CD4-positive, alpha-beta T cell (primary cell): ENCODE measurements at regions not wholly inside any gene's neighbourhood (a gene's known extent, or its start where the extent isn't known, plus 50 kb on each side); places are given as distances from the start of the nearest gene placed in this dataset.

Experiments
- ATAC-seq: fragments of 200-7000 bp; cut with Tn5 transposase; one replicate; pipeline ENCODE4 v1.10.0; 2022; ENCODE audit warnings: mild to moderate bottlenecking; ENCODE audit not compliant: poor library complexity
- CTCF ChIA-PET: fragments of 350-600 bp; sonication (Branson Sonifier 250); formaldehyde crosslinking; loops from one replicate; lab custom pipeline; 2021; ENCODE audit warnings: antibody characterized with exemption, inconsistent platforms; lab: Charles Lee
- POLR2A ChIA-PET: fragments of 350-600 bp; sonication (Branson Sonifier 250); formaldehyde crosslinking; loops from one replicate; lab custom pipeline; 2021; ENCODE audit warnings: antibody characterized with exemption, inconsistent platforms; lab: Charles Lee
- DNase-seq, 14 experiments: peaks; one replicate each; pipeline ENCODE4 v3.0.0-alpha.2; 2013 to 2020; ENCODE audit warnings: mixed read lengths in 2 of 14
- H3K27ac ChIP-seq, 2 donors: one replicate each; pipeline versions ENCODE4 v1.5.1 to v1.7.0; 2013; ENCODE audit warnings: low read length in 2 of 2, low read depth in 1 of 2, mild to moderate bottlenecking in 1 of 2
- H3K27me3 ChIP-seq, 2 experiments: 1 replicate in 1 of 2; 2 replicates in 1 of 2; pipeline versions ENCODE4 v1.6.1 to v1.7.0; 2013; ENCODE audit warnings: low read length in 2 of 2, control low read depth in 1 of 2, mild to moderate bottlenecking in 1 of 2, moderate library complexity in 1 of 2; ENCODE audit not compliant: insufficient read depth in 2 of 2, control insufficient read depth in 1 of 2
- H3K36me3 ChIP-seq: one replicate; pipeline ENCODE4 v1.6.1; 2013; ENCODE audit warnings: low read length, control low read depth; ENCODE audit not compliant: insufficient read depth
- H3K4me1 ChIP-seq: one replicate; pipeline ENCODE4 v1.6.1; 2013; ENCODE audit warnings: low read length, control low read depth; ENCODE audit not compliant: insufficient read depth
- H3K4me3 ChIP-seq: one replicate; pipeline ENCODE4 v1.5.1; 2013; ENCODE audit warnings: mild to moderate bottlenecking, low read length, moderate library complexity
- H3K9me3 ChIP-seq, 2 experiments: 1 replicate in 1 of 2; 2 replicates in 1 of 2; pipeline versions ENCODE4 v1.6.1 to v1.7.0; 2013; ENCODE audit warnings: low read length in 2 of 2, mild to moderate bottlenecking in 2 of 2, control low read depth in 1 of 2, moderate library complexity in 1 of 2; ENCODE audit not compliant: control insufficient read depth in 1 of 2, insufficient read depth in 1 of 2
- H3K27ac Mint-ChIP-seq: one replicate; pipeline ENCODE4 v1.8.0; 2020; ENCODE audit warnings: mixed read lengths
- H3K27me3 Mint-ChIP-seq: one replicate; pipeline ENCODE4 v1.8.0; 2021; ENCODE audit warnings: mixed read lengths
- H3K36me3 Mint-ChIP-seq: one replicate; pipeline ENCODE4 v1.8.0; 2021; ENCODE audit warnings: low read depth, mixed read lengths
- H3K4me1 Mint-ChIP-seq: one replicate; pipeline ENCODE4 v1.8.0; 2021; ENCODE audit warnings: low read depth, mixed read lengths
- H3K4me3 Mint-ChIP-seq: one replicate; pipeline ENCODE4 v1.8.0; 2020; ENCODE audit warnings: mild to moderate bottlenecking, mixed read lengths
- H3K9me3 Mint-ChIP-seq: one replicate; pipeline ENCODE4 v1.8.0; 2020; ENCODE audit warnings: mixed read lengths
- intact Hi-C, 2 experiments: fragments of 100-400 bp; cut with DNase I in 1 of 2; cut with micrococcal nuclease in 1 of 2; formaldehyde crosslinking; loops; one replicate each; pipeline versions ENCODE4 v1.15.1 to v1.9.0; 2023 to 2025; cut with DNase I, micrococcal nuclease
- TF ChIP-seq, protein P1 (sequence below): fragments of 200-600 bp; IDR thresholded peaks from one replicate; pipeline ENCODE4 v1.8.0; 2022; ENCODE audit warnings: antibody characterized with exemption, mild to moderate bottlenecking

DNA sequence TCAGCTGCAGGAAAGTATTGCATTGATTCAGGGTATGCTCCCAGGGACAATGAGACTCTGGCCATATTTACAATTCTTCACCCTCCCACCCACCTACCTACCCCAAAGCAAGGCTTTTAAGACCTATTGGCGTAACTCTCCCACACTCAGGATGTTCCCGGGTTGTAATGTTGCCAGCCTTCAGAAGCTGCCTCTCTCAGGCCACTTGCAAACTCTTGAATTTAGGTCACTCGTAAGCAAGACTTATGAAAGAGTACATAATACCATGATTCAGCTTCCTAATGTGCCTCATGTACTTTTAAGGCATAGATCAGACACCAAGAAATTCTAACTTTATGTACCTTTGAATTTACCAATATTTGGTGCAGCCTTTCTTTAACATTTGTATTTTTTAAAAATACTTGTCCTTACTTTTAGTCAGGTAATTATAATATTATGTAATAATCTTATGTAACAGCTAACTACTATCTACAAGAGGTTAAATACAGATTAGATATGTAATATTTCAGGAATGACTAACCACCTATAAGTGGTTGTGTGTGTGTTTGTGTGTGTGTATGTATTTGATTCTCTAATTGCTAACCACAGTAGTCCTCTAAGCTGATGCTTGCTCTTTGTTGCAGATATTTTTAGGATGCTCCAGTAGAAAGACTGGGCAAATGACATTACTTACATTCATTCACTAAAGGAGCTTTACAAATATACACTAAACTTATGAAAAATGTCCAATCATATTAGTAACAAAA, 630.5 kb upstream of the MEF2C start:
- no peak for DNase-seq
- no peaks in the 10 kb centered on the region for H3K36me3 ChIP-seq
- no peak for ATAC-seq
- Mint-ChIP-seq H3K36me3 (no peaks in the 10 kb centered on the region), H3K4me3 (no peak overlapping the region), H3K4me1 (no peaks in the 10 kb centered on the region), H3K9me3 (no peaks in the 10 kb centered on the region), H3K27ac (no peak overlapping the region), H3K27me3 (no peaks in the 10 kb centered on the region)
- TF ChIP-seq, protein P1, sequence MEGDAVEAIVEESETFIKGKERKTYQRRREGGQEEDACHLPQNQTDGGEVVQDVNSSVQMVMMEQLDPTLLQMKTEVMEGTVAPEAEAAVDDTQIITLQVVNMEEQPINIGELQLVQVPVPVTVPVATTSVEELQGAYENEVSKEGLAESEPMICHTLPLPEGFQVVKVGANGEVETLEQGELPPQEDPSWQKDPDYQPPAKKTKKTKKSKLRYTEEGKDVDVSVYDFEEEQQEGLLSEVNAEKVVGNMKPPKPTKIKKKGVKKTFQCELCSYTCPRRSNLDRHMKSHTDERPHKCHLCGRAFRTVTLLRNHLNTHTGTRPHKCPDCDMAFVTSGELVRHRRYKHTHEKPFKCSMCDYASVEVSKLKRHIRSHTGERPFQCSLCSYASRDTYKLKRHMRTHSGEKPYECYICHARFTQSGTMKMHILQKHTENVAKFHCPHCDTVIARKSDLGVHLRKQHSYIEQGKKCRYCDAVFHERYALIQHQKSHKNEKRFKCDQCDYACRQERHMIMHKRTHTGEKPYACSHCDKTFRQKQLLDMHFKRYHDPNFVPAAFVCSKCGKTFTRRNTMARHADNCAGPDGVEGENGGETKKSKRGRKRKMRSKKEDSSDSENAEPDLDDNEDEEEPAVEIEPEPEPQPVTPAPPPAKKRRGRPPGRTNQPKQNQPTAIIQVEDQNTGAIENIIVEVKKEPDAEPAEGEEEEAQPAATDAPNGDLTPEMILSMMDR: no peak
- intact Hi-C loops: no loop called here
- peaks cover 0 to 5% of the 10 kb centered on the region in 2 experiments for H3K9me3 ChIP-seq
- H3K27ac ChIP-seq: no peak overlapping the region
- no peaks in the 10 kb centered on the region for H3K4me1 ChIP-seq
- ChIA-PET CTCF (no interaction called here), POLR2A (no interaction called here)
- H3K4me3 ChIP-seq: no peak overlapping the region
- H3K27me3 ChIP-seq: no peaks in the 10 kb centered on the region

DNA sequence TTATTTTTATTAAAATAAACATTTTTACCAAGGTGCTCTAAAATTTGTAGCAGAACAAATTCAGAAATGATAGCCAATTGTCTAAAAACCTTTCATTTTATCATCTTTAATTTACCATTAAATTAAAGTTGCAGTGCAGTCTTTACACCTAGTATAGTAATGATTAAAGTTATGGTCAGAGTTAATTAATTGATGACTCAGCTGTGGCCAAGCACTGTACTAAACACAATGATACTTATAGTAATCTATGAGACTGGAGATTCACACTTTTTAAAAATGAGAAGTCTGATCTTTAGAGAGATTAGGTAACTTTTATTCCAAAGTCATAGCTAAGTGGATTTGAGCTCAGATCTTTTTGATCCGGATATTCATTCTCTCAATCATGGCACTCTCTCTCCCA, 621.1 kb upstream of the MEF2C start:
- H3K4me1 Mint-ChIP-seq: no peaks in the 10 kb centered on the region
- CTCF ChIA-PET: no interaction called here
- no peak for ATAC-seq

DNA sequence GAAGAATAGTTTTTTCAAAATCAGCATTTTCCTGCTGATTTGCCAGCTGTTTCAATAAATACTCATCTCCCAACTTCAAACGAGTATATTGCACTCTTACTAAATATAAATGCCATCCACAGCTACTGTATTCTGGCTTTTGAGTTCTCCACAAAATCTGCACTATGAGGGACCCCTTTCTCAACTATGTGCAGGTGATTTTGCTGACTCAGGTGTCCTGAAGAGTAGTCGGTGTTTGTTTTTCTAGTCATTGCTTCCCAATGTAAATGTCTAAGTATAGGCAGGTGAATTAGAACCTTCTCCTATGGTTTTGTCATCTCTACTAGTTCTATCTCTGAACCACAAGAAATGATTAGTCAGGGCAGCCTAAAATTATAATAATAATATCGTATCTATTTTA, 616.8 kb upstream of the MEF2C start:
- Mint-ChIP-seq H3K4me3 (no peak overlapping the region), H3K27ac (no peak overlapping the region), H3K27me3 (no peaks in the 10 kb centered on the region), H3K4me1 (no peaks in the 10 kb centered on the region), H3K36me3 (no peaks in the 10 kb centered on the region), H3K9me3 (no peaks in the 10 kb centered on the region)
- Histone ChIP-seq H3K27me3 (no peaks in the 10 kb centered on the region), H3K9me3 (no peaks in the 10 kb centered on the region), H3K36me3 (no peaks in the 10 kb centered on the region), H3K4me1 (no peaks in the 10 kb centered on the region), H3K4me3 (no peak overlapping the region), H3K27ac (no peak overlapping the region)
- TF ChIP-seq, protein P1: no peak
- POLR2A ChIA-PET: no interaction called here
- DNase-seq: no peak
- intact Hi-C loops: no loop called here
- CTCF ChIA-PET: no interaction called here
- no peak for ATAC-seq

More for the DNA sequence above, 621.1 kb upstream of the MEF2C start:
- intact Hi-C loops: no loop called here
- Histone ChIP-seq H3K4me3 (no peak overlapping the region), H3K27me3 (no peaks in the 10 kb centered on the region), H3K9me3 (no peaks in the 10 kb centered on the region), H3K36me3 (no peaks in the 10 kb centered on the region), H3K27ac (no peak overlapping the region), H3K4me1 (no peaks in the 10 kb centered on the region)
- no peaks in the 10 kb centered on the region for H3K27me3 Mint-ChIP-seq
- H3K36me3 Mint-ChIP-seq: no peaks in the 10 kb centered on the region
- no peak overlapping the region for H3K27ac Mint-ChIP-seq
- POLR2A ChIA-PET: no interaction called here
- H3K9me3 Mint-ChIP-seq: no peaks in the 10 kb centered on the region
- TF ChIP-seq, protein P1: no peak
- no peak overlapping the region for H3K4me3 Mint-ChIP-seq
- no peak for DNase-seq
